A673 (cell line): ENCODE measurements at regions not wholly inside any gene's neighbourhood (a gene's known extent, or its start where the extent isn't known, plus 50 kb on each side); places are given as distances from the start of the nearest gene placed in this dataset.

Experiments
- EZH2 ChIP-seq: fragments of 200-600 bp; sonication (generic); IDR thresholded peaks from 2 replicates; pipeline ENCODE4 v1.6.1; 2017; ENCODE audit warnings: borderline replicate concordance, low read depth, mild to moderate bottlenecking, mixed read lengths, antibody characterized with exemption, low read length; ENCODE audit not compliant: poor library complexity, severe bottlenecking
- TF ChIP-seq, protein P1 (sequence below): fragments of 300-800, 200-600 bp; sonication (generic); conservative IDR thresholded peaks from 2 replicates; pipeline ENCODE4 v1.5.1; 2017; ENCODE audit warnings: low read depth, mild to moderate bottlenecking, antibody characterized with exemption, low read length, moderate library complexity, mixed read lengths

DNA sequence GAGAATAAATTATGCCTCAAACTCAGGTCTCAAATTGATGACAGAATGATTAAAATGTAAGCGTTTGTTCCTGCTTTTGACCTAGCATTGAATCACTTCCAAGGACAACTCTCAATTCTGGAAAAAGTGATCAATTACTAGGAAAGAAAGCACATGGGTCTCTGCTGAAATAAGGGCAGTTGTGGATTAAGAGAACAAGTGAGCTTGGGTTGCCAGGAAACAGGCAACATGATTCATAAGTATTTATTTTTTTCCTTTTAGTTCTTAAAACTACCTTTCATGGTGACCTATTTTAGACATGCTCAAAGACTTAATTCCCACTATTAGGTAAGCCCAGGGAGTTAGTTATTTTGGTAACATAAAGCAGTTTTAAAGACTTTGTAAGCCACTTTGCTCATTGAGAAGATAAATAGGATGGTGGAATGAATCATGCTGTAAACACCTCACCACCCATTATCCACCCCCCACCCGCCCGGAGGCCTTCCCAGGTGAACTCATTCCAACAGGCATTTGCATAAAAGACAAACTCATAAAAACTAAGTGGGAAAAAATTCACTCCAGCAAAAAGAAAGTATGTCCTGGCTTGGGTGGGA is 728.3 kb downstream of the SORCS1 start:
- TF ChIP-seq, protein P1, sequence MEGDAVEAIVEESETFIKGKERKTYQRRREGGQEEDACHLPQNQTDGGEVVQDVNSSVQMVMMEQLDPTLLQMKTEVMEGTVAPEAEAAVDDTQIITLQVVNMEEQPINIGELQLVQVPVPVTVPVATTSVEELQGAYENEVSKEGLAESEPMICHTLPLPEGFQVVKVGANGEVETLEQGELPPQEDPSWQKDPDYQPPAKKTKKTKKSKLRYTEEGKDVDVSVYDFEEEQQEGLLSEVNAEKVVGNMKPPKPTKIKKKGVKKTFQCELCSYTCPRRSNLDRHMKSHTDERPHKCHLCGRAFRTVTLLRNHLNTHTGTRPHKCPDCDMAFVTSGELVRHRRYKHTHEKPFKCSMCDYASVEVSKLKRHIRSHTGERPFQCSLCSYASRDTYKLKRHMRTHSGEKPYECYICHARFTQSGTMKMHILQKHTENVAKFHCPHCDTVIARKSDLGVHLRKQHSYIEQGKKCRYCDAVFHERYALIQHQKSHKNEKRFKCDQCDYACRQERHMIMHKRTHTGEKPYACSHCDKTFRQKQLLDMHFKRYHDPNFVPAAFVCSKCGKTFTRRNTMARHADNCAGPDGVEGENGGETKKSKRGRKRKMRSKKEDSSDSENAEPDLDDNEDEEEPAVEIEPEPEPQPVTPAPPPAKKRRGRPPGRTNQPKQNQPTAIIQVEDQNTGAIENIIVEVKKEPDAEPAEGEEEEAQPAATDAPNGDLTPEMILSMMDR: no peak
- no peak for TF ChIP-seq EZH2
